ENCODE measurements at regions not wholly inside any gene's neighbourhood (a gene's known extent, or its start where the extent isn't known, plus 50 kb on each side); places are given as distances from the start of the nearest gene placed in this dataset.

GRCh38 chr1:8205771-8206170 is 112.1 kb upstream of the SLC45A1 start:
- TF ChIP-seq CTCF (IDR thresholded peaks at IDR 0.05) (no peak), EP300 (IDR thresholded peaks at IDR 0.05) (no peak), POLR2A (IDR thresholded peaks at IDR 0.05) (no peak), POLR2AphosphoS5 (IDR thresholded peaks at IDR 0.05) (no peak)

Data from sigmoid colon (tissue), 4 donors.